Putamen (tissue), 1 donor: ENCODE measurements at regions not wholly inside any gene's neighbourhood (a gene's known extent, or its start where the extent isn't known, plus 50 kb on each side); places are given as distances from the start of the nearest gene placed in this dataset.
"Not testable (repeated sequence)": the region's sequence is repeated elsewhere in the genome, so short reads cannot be mapped to it uniquely, and the experiment has no call there.

Experiments
- DNase-seq: peaks from one replicate; pipeline ENCODE4 v3.0.0-alpha.2; 2016; ENCODE audit warnings: low spot score

- DNase-seq = no peak
Observed at GRCh38 chr10:38209332-38209731, 115.2 kb downstream of the ZNF37A start.

- not testable (repeated sequence) for DNase-seq
Observed at GRCh38 chr10:38209748-38210147, 115.6 kb downstream of the ZNF37A start.

- DNase-seq = no peak
Observed at GRCh38 chr10:38212460-38212859, 118.3 kb downstream of the ZNF37A start.

- no peak for DNase-seq
Observed at GRCh38 chr10:38226385-38226784, 132.2 kb downstream of the ZNF37A start.

- DNase-seq = no peak
Observed at GRCh38 chr10:38228394-38228793, 134.3 kb downstream of the ZNF37A start.

- not testable (repeated sequence) for DNase-seq
Observed at GRCh38 chr10:38238479-38238878, 144.3 kb downstream of the ZNF37A start.

GRCh38 chr10:38242061-38242649 lies 148.0 kb downstream of the ZNF37A start:
- not testable (repeated sequence) for DNase-seq

- not testable (repeated sequence) for DNase-seq
Observed at GRCh38 chr10:38248113-38248512, 154.0 kb downstream of the ZNF37A start.

- not testable (repeated sequence) for DNase-seq
Observed at GRCh38 chr10:38252551-38252950, 158.4 kb downstream of the ZNF37A start.

- not testable (repeated sequence) for DNase-seq
Observed at GRCh38 chr10:38267555-38267954, 173.4 kb downstream of the ZNF37A start.

- not testable (repeated sequence) for DNase-seq
Observed at GRCh38 chr10:38271031-38271430, 176.9 kb downstream of the ZNF37A start.

GRCh38 chr10:38274879-38275278 lies 180.7 kb downstream of the ZNF37A start:
- not testable (repeated sequence) for DNase-seq

GRCh38 chr10:38292560-38292959 lies 198.4 kb downstream of the ZNF37A start:
- DNase-seq = not testable (repeated sequence)

GRCh38 chr10:38310111-38310510 lies 216.0 kb downstream of the ZNF37A start:
- DNase-seq = not testable (repeated sequence)

GRCh38 chr10:38315090-38315805 lies 221.1 kb downstream of the ZNF37A start:
- DNase-seq = not testable (repeated sequence)

GRCh38 chr10:38321393-38321792 lies 227.3 kb downstream of the ZNF37A start:
- DNase-seq = not testable (repeated sequence)

GRCh38 chr10:38330306-38330705 lies 236.2 kb downstream of the ZNF37A start:
- DNase-seq = not testable (repeated sequence)

GRCh38 chr10:38331106-38331505 lies 237.0 kb downstream of the ZNF37A start:
- DNase-seq = not testable (repeated sequence)

GRCh38 chr10:38333699-38334098 lies 239.6 kb downstream of the ZNF37A start:
- not testable (repeated sequence) for DNase-seq

- not testable (repeated sequence) for DNase-seq
Observed at GRCh38 chr10:38350645-38351044, 256.5 kb downstream of the ZNF37A start.

GRCh38 chr10:38354410-38354809 lies 260.3 kb downstream of the ZNF37A start:
- not testable (repeated sequence) for DNase-seq

- DNase-seq = peak; percentile 75
Observed at GRCh38 chr10:38355911-38356526, 261.9 kb downstream of the ZNF37A start.

- peak; percentile 11 for DNase-seq
Observed at GRCh38 chr10:38356527-38356926, 262.4 kb downstream of the ZNF37A start.
